ENCODE measurements at regions not wholly inside any gene's neighbourhood (a gene's known extent, or its start where the extent isn't known, plus 50 kb on each side); places are given as distances from the start of the nearest gene placed in this dataset.

- no peak for DNase-seq
These were observed 1306.8 kb upstream of the ADGRB3 start for GRCh38 chr6:67328269-67328668.

GRCh38 chr6:67300430-67301040 is 1334.5 kb upstream of the ADGRB3 start:
- no peak for DNase-seq

GRCh38 chr6:67292169-67292568 is 1342.9 kb upstream of the ADGRB3 start:
- no peak for DNase-seq

GRCh38 chr6:67287566-67287965 is 1347.5 kb upstream of the ADGRB3 start:
- no peak for DNase-seq

- DNase-seq = no peak
These were observed 1349.1 kb upstream of the ADGRB3 start for GRCh38 chr6:67285770-67286495.

- DNase-seq = no peak
These were observed 1357.8 kb upstream of the ADGRB3 start for GRCh38 chr6:67277312-67277711.

- DNase-seq = no peak
These were observed 1368.8 kb upstream of the ADGRB3 start for GRCh38 chr6:67265996-67266921.

GRCh38 chr6:67252663-67253062 is 1382.4 kb upstream of the ADGRB3 start:
- no peak for DNase-seq

- DNase-seq = no peak
These were observed 1387.0 kb upstream of the ADGRB3 start for GRCh38 chr6:67248077-67248476.

GRCh38 chr6:67244037-67244436 is 1391.0 kb upstream of the ADGRB3 start:
- no peak for DNase-seq

- DNase-seq = no peak
These were observed 1397.8 kb upstream of the ADGRB3 start for GRCh38 chr6:67237277-67237676.

GRCh38 chr6:67231092-67231491 is 1404.0 kb upstream of the ADGRB3 start:
- DNase-seq = no peak

- DNase-seq = no peak
These were observed 1410.1 kb upstream of the ADGRB3 start for GRCh38 chr6:67224989-67225388.

GRCh38 chr6:67221226-67221625 is 1413.9 kb upstream of the ADGRB3 start:
- DNase-seq = no peak

- DNase-seq = no peak
These were observed 1415.7 kb upstream of the ADGRB3 start for GRCh38 chr6:67219346-67219745.

- DNase-seq = no peak
These were observed 1422.5 kb upstream of the ADGRB3 start for GRCh38 chr6:67212584-67212983.

GRCh38 chr6:67210450-67210849 is 1424.6 kb upstream of the ADGRB3 start:
- no peak for DNase-seq

- no peak for DNase-seq
These were observed 1433.5 kb upstream of the ADGRB3 start for GRCh38 chr6:67201563-67201962.

- DNase-seq = no peak
These were observed 1434.3 kb upstream of the ADGRB3 start for GRCh38 chr6:67200626-67201403.

- no peak for DNase-seq
These were observed 1435.7 kb upstream of the ADGRB3 start for GRCh38 chr6:67199425-67199824.

GRCh38 chr6:67190733-67191132 is 1444.3 kb upstream of the ADGRB3 start:
- no peak for DNase-seq

- no peak for DNase-seq
These were observed 1450.7 kb upstream of the ADGRB3 start for GRCh38 chr6:67184405-67184804.

- DNase-seq = no peak
These were observed 1460.0 kb upstream of the ADGRB3 start for GRCh38 chr6:67175101-67175500.
